IMR-90 (cell line): ENCODE measurements at regions not wholly inside any gene's neighbourhood (a gene's known extent, or its start where the extent isn't known, plus 50 kb on each side); places are given as distances from the start of the nearest gene placed in this dataset.

Experiments
- ATAC-seq: fragments of 200-7000 bp; cut with Tn5 transposase; 2 replicates; pipeline ENCODE4 v1.9.1; 2020; ENCODE audit warnings: low read depth, mild to moderate bottlenecking, moderate library complexity
- BruUV-seq: library from RNA; stranded (reverse); fragments of 400-500 nt; replicated peaks from 2 replicates; lab custom pipeline; 2021; lab: Mats Ljungman, UMichigan
- CTCF ChIA-PET: fragments of 300-600 bp; formaldehyde crosslinking; extraction: SDS; loops from one replicate; lab custom pipeline; 2021; ENCODE audit warnings: antibody characterized with exemption; lab: Yijun Ruan, JAX
- POLR2A ChIA-PET: fragments of 300-600 bp; sonication (Branson Sonifier 250); formaldehyde crosslinking; loops from one replicate; lab custom pipeline; 2022; ENCODE audit warnings: antibody characterized with exemption; ENCODE audit not compliant: unreplicated experiment; lab: Charles Lee
- DNase-seq: peaks from one replicate; pipeline ENCODE4 v3.0.0; 2013
- H2AFZ ChIP-seq: replicated peaks from 2 replicates; pipeline ENCODE3; 2013; ENCODE audit warnings: low read length, mild to moderate bottlenecking; ENCODE audit not compliant: poor library complexity
- H2AK5ac ChIP-seq: 2 replicates; pipeline ENCODE4 v1.6.1; 2013; ENCODE audit warnings: low read depth, low read length, inconsistent platforms
- H2AK9ac ChIP-seq: replicated peaks from 2 replicates; pipeline ENCODE3; 2013; ENCODE audit warnings: mild to moderate bottlenecking, low read depth, low read length, moderate library complexity; ENCODE audit not compliant: poor library complexity
- H2BK120ac ChIP-seq: 2 replicates; pipeline ENCODE4 v1.6.1; 2013; ENCODE audit warnings: low read depth, low read length, inconsistent platforms
- H2BK15ac ChIP-seq: 3 replicates; pipeline ENCODE4 v1.6.1; 2013; ENCODE audit warnings: low read depth, low read length, inconsistent platforms
- H2BK20ac ChIP-seq: 2 replicates; pipeline ENCODE4 v1.6.1; 2013; ENCODE audit warnings: low read depth, mild to moderate bottlenecking, inconsistent platforms, low read length, moderate library complexity
- H2BK5ac ChIP-seq: 2 replicates; pipeline ENCODE4 v1.6.1; 2013; ENCODE audit warnings: mild to moderate bottlenecking, low read depth, low read length, inconsistent platforms; ENCODE audit not compliant: poor library complexity, severe bottlenecking
- H3K14ac ChIP-seq: replicated peaks from 2 replicates; pipeline ENCODE4 v1.6.1; 2013; ENCODE audit warnings: low read depth, low read length, inconsistent platforms
- H3K18ac ChIP-seq: 2 replicates; pipeline ENCODE4 v1.6.1; 2013; ENCODE audit warnings: low read depth, low read length, control low read depth
- H3K23ac ChIP-seq: 2 replicates; pipeline ENCODE4 v1.6.1; 2013; ENCODE audit warnings: low read depth, low read length, inconsistent platforms
- H3K27ac ChIP-seq: 2 replicates; pipeline ENCODE4 v1.5.1; 2013; ENCODE audit warnings: mild to moderate bottlenecking, control low read depth, low read length; ENCODE audit not compliant: insufficient read depth
- H3K27me3 ChIP-seq: 2 replicates; pipeline ENCODE4 v1.6.1; 2013; ENCODE audit warnings: low read length; ENCODE audit not compliant: control insufficient read depth, insufficient read depth
- H3K36me3 ChIP-seq: 2 replicates; pipeline ENCODE4 v1.6.1; 2013; ENCODE audit warnings: low read length, mixed read lengths; ENCODE audit not compliant: control insufficient read depth, insufficient read depth
- H3K4ac ChIP-seq: 2 replicates; pipeline ENCODE4 v1.6.1; 2013; ENCODE audit warnings: low read depth, low read length, inconsistent platforms
- H3K4me1 ChIP-seq: 2 replicates; pipeline ENCODE4 v1.6.1; 2013; ENCODE audit warnings: low read length, mixed read lengths; ENCODE audit not compliant: control insufficient read depth, insufficient read depth
- H3K4me2 ChIP-seq: 2 replicates; pipeline ENCODE4 v1.6.1; 2013; ENCODE audit warnings: low read depth, mild to moderate bottlenecking, control low read depth, low read length, moderate library complexity
- H3K4me3 ChIP-seq: 2 replicates; pipeline ENCODE4 v1.5.1; 2013; ENCODE audit warnings: low read depth, mild to moderate bottlenecking, control low read depth, low read length, moderate library complexity; ENCODE audit not compliant: insufficient read depth
- H3K56ac ChIP-seq: 2 replicates; pipeline ENCODE4 v1.6.1; 2013; ENCODE audit warnings: low read length, inconsistent platforms; ENCODE audit not compliant: insufficient read depth; ENCODE audit errors: extremely low read depth
- H3K79me1 ChIP-seq, 2 experiments: 2 replicates each; pipeline ENCODE4 v1.6.1; 2013; ENCODE audit warnings: low read length in 2 of 2, inconsistent platforms in 1 of 2, low read depth in 1 of 2
- H3K9ac ChIP-seq: 2 replicates; pipeline ENCODE4 v1.6.1; 2013; ENCODE audit warnings: low read depth, low read length, control low read depth
- H3K9me1 ChIP-seq: 2 replicates; pipeline ENCODE4 v1.6.1; 2013; ENCODE audit warnings: low read length, inconsistent platforms; ENCODE audit not compliant: insufficient read depth
- H3K9me3 ChIP-seq: 2 replicates; pipeline ENCODE4 v1.6.1; 2013; ENCODE audit warnings: low read length; ENCODE audit not compliant: control insufficient read depth, insufficient read depth
- H4K20me1 ChIP-seq: 2 replicates; pipeline ENCODE4 v1.6.1; 2013; ENCODE audit warnings: low read length, inconsistent platforms; ENCODE audit not compliant: insufficient read depth
- H4K5ac ChIP-seq: 2 replicates; pipeline ENCODE4 v1.6.1; 2013; ENCODE audit warnings: mild to moderate bottlenecking, low read depth, low read length, control low read depth
- H4K8ac ChIP-seq, 2 experiments: 2 replicates each; pipeline ENCODE4 v1.6.1; 2013; ENCODE audit warnings: low read depth in 2 of 2, low read length in 2 of 2, control low read depth in 1 of 2, inconsistent platforms in 1 of 2
- H4K91ac ChIP-seq: 2 replicates; pipeline ENCODE4 v1.6.1; 2013; ENCODE audit warnings: low read depth, low read length, inconsistent platforms; ENCODE audit not compliant: insufficient read depth
- CHD1 ChIP-seq: IDR thresholded peaks from 2 replicates; pipeline ENCODE4 v1.6.1; 2012; ENCODE audit warnings: low read depth, low read length, improper control_type of control experiment
- MAFK ChIP-seq: IDR thresholded peaks from 2 replicates; pipeline ENCODE4 v1.6.1; 2012; ENCODE audit warnings: low read depth, low read length, improper control_type of control experiment
- MAZ ChIP-seq: IDR thresholded peaks from 2 replicates; pipeline ENCODE4 v1.6.1; 2012; ENCODE audit warnings: low read depth, mild to moderate bottlenecking, low read length, improper control_type of control experiment, moderate library complexity, borderline replicate concordance
- MXI1 ChIP-seq: IDR thresholded peaks from 2 replicates; pipeline ENCODE4 v1.6.1; 2012; ENCODE audit warnings: low read depth, mild to moderate bottlenecking, low read length, moderate library complexity, borderline replicate concordance
- NFE2L2 ChIP-seq: fragments of 150-350 bp; IDR thresholded peaks from 2 replicates; pipeline ENCODE4 v1.6.1; 2016; ENCODE audit warnings: low read depth, mild to moderate bottlenecking, low read length
- POLR2A ChIP-seq: IDR thresholded peaks from 2 replicates; pipeline ENCODE4 v1.6.1; 2012; ENCODE audit warnings: mild to moderate bottlenecking, low read depth, low read length
- RAD21 ChIP-seq: IDR thresholded peaks from 2 replicates; pipeline ENCODE4 v1.6.1; 2012; ENCODE audit warnings: low read length, improper control_type of control experiment
- RCOR1 ChIP-seq: IDR thresholded peaks from 2 replicates; pipeline ENCODE4 v1.6.1; 2012; ENCODE audit warnings: mild to moderate bottlenecking, low read length, improper control_type of control experiment; ENCODE audit not compliant: insufficient replicate concordance
- RFX5 ChIP-seq: IDR thresholded peaks from 2 replicates; pipeline ENCODE4 v1.8.0; 2012; ENCODE audit warnings: low read depth, mild to moderate bottlenecking, low read length, moderate library complexity
- SMC3 ChIP-seq: fragments of 150-350 bp; IDR thresholded peaks from 2 replicates; pipeline ENCODE4 v1.6.1; 2016; ENCODE audit warnings: low read depth, mild to moderate bottlenecking, antibody characterized with exemption, low read length, moderate library complexity
- WGBS, 2 experiments: methylation state at CpG; one replicate each; pipeline versions ENCODE4 v1.1.5 to v1.1.7; 2013; ENCODE audit warnings: missing lambda C conversion rate in 2 of 2; ENCODE audit not compliant: insufficient read length in 1 of 2; ENCODE audit errors: extremely low coverage in 2 of 2; 5-methylcytosine and 5-hydroxymethylcytosine counted together
- dilution Hi-C: fragments of 300-500 bp; cut with HindIII; formaldehyde crosslinking; loops from one replicate; pipeline ENCODE4 v1.14.3; 2018; ENCODE audit warnings: low sequenced_read_pairs; ENCODE audit not compliant: unreplicated experiment
- in situ Hi-C: fragments of 300-500 bp; cut with MboI; formaldehyde crosslinking; loops from 3 replicates; pipeline ENCODE4 v1.14.3; 2019; ENCODE audit warnings: low sequenced_read_pairs, inconsistent platforms, mixed read lengths
- intact Hi-C: fragments of 100-400 bp; cut with micrococcal nuclease; formaldehyde crosslinking; loops from 2 replicates; pipeline ENCODE4 v1.10.0; 2022
- TF ChIP-seq, protein P1 (sequence below): fragments of 150-350 bp; IDR thresholded peaks from 2 replicates; pipeline ENCODE4 v1.6.1; 2016; ENCODE audit warnings: low read depth, mild to moderate bottlenecking, low read length, moderate library complexity, borderline replicate concordance

DNA sequence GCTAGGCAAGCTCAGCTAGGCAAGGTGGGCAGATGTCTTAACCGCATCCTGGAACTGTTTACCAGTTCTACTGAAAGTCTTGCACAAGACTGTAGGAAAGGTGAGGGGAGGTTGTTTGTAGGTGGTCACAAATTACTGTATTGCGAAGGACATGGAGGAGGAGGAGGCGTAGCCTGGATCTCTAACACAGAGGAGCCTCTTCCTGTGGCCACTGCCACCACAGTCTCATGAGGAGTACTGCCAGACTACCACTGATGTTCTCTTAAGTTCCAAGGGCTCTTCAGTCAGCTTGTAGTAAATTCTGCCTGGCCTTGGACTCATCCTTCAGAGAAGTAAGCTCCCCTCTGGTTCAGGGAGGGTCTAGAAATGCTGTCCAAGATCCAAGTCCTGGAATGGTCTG lies 258.6 kb downstream of the FAT4 start:
- no peak overlapping the region for H2AK9ac ChIP-seq
- no peak overlapping the region for H2AFZ ChIP-seq
- no peak overlapping the region for H3K4me2 ChIP-seq
- 100% methylated on average over 1 of the region's 3 CpGs; no CpG with 5 or more reads in 1 of the 2 experiments for WGBS, 2 experiments
- no peak for TF ChIP-seq NFE2L2
- no peak for TF ChIP-seq POLR2A
- TF ChIP-seq RCOR1: no peak
- TF ChIP-seq RFX5: no peak
- TF ChIP-seq MAZ: no peak
- no peak for TF ChIP-seq MAFK
- TF ChIP-seq RAD21: no peak
- TF ChIP-seq, protein P1, sequence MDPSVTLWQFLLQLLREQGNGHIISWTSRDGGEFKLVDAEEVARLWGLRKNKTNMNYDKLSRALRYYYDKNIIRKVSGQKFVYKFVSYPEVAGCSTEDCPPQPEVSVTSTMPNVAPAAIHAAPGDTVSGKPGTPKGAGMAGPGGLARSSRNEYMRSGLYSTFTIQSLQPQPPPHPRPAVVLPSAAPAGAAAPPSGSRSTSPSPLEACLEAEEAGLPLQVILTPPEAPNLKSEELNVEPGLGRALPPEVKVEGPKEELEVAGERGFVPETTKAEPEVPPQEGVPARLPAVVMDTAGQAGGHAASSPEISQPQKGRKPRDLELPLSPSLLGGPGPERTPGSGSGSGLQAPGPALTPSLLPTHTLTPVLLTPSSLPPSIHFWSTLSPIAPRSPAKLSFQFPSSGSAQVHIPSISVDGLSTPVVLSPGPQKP: no peak
- TF ChIP-seq CHD1: no peak
- TF ChIP-seq MXI1: no peak
- TF ChIP-seq SMC3: no peak
- no peaks in the 10 kb centered on the region for H4K20me1 ChIP-seq
- no peak overlapping the region for H4K8ac ChIP-seq
- no peaks in the 10 kb centered on the region for H3K36me3 ChIP-seq
- BruUV-seq: no TSS peak
- no peaks in the 10 kb centered on the region for H3K79me1 ChIP-seq
- H3K9me3 ChIP-seq: no peaks in the 10 kb centered on the region
- ATAC-seq (no peak), DNase-seq (no peak)
- no peak overlapping the region for H4K91ac ChIP-seq
- no peak overlapping the region for H3K18ac ChIP-seq
- no peak overlapping the region for H2BK15ac ChIP-seq
- H3K9ac ChIP-seq: no peak overlapping the region
- no peaks in the 10 kb centered on the region for H3K27me3 ChIP-seq
- H3K4me1 ChIP-seq: no peaks in the 10 kb centered on the region
- H2BK120ac ChIP-seq: no peak overlapping the region
- ChIA-PET POLR2A (no interaction called here), CTCF (no interaction called here)
- H3K4ac ChIP-seq: no peak overlapping the region
- no peak overlapping the region for H2BK5ac ChIP-seq
- no peaks in the 10 kb centered on the region for H3K9me1 ChIP-seq
- H4K5ac ChIP-seq: no peak overlapping the region
- dilution Hi-C loops: no loop called here
- H3K4me3 ChIP-seq: no peak overlapping the region
- intact Hi-C loops: no loop called here
- no peak overlapping the region for H3K56ac ChIP-seq
- in situ Hi-C loops: no loop called here
- no peak overlapping the region; the same call in 1 of the 2 replicates for H3K14ac ChIP-seq
- H3K27ac ChIP-seq: no peak overlapping the region
- no peak overlapping the region for H2AK5ac ChIP-seq
- H3K23ac ChIP-seq: no peak overlapping the region
- no peak overlapping the region for H2BK20ac ChIP-seq
